ENCODE measurements at regions not wholly inside any gene's neighbourhood (a gene's known extent, or its start where the extent isn't known, plus 50 kb on each side); places are given as distances from the start of the nearest gene placed in this dataset.

DNA sequence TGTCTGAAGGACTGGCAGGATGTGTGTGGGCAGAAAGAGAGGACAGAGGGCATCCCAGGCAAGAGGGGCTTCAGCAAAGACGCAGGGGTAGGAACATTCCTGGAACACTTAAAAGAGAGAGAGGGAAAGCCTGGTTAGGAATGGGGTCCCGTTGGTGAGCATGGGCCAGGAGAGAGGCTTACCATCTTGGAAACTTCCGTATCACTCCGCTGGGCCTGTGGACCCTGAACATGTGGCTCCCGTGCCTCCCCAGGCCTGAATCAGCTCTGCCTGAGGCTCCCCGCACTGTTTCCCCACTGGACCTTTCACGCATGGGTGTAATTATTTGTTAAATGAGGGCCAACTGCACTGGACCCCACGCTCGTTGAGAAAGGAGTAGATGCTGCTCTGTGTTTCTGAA is 191.1 kb upstream of the GLI2 start:
- TF ChIP-seq, protein P1, sequence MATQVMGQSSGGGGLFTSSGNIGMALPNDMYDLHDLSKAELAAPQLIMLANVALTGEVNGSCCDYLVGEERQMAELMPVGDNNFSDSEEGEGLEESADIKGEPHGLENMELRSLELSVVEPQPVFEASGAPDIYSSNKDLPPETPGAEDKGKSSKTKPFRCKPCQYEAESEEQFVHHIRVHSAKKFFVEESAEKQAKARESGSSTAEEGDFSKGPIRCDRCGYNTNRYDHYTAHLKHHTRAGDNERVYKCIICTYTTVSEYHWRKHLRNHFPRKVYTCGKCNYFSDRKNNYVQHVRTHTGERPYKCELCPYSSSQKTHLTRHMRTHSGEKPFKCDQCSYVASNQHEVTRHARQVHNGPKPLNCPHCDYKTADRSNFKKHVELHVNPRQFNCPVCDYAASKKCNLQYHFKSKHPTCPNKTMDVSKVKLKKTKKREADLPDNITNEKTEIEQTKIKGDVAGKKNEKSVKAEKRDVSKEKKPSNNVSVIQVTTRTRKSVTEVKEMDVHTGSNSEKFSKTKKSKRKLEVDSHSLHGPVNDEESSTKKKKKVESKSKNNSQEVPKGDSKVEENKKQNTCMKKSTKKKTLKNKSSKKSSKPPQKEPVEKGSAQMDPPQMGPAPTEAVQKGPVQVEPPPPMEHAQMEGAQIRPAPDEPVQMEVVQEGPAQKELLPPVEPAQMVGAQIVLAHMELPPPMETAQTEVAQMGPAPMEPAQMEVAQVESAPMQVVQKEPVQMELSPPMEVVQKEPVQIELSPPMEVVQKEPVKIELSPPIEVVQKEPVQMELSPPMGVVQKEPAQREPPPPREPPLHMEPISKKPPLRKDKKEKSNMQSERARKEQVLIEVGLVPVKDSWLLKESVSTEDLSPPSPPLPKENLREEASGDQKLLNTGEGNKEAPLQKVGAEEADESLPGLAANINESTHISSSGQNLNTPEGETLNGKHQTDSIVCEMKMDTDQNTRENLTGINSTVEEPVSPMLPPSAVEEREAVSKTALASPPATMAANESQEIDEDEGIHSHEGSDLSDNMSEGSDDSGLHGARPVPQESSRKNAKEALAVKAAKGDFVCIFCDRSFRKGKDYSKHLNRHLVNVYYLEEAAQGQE (IDR thresholded peaks at IDR 0.05; ENCODE audit: borderline replicate concordance in 1 of 2, low read depth in 1 of 2, low read length in 2 of 2) = no peak
- no peak for TF ChIP-seq ZNF160 (CRISPR knock-in tag; IDR thresholded peaks at IDR 0.05)
- no peak for TF ChIP-seq POLR2A (IDR thresholded peaks at IDR 0.05; ENCODE audit: insufficient read depth in 1 of 2, low read depth in 2 of 2, low read length in 2 of 2)
- TF ChIP-seq, protein P2, sequence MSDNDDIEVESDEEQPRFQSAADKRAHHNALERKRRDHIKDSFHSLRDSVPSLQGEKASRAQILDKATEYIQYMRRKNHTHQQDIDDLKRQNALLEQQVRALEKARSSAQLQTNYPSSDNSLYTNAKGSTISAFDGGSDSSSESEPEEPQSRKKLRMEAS (IDR thresholded peaks at IDR 0.05) = no peak
- no peak for TF ChIP-seq RORA (CRISPR knock-in tag; IDR thresholded peaks at IDR 0.05)
- no peak for TF ChIP-seq ZFP1 (CRISPR knock-in tag; IDR thresholded peaks at IDR 0.05)
